Prostate gland (tissue), 2 donors: ENCODE measurements at regions not wholly inside any gene's neighbourhood (a gene's known extent, or its start where the extent isn't known, plus 50 kb on each side); places are given as distances from the start of the nearest gene placed in this dataset.

Source experiments
- CTCF ChIP-seq, 4 experiments: fragments of 200-600 bp in 2 of 4; fragments of 450-650 bp in 2 of 4; sonication (generic) in 2 of 4; IDR thresholded peaks; 1 replicate in 3 of 4; 2 replicates in 1 of 4; pipeline ENCODE4 v1.5.1; 2016 to 2019; ENCODE audit warnings: antibody characterized with exemption in 4 of 4, mild to moderate bottlenecking in 2 of 4, moderate library complexity in 2 of 4
- POLR2A ChIP-seq: fragments of 450-650 bp; IDR thresholded peaks from one replicate; pipeline ENCODE4 v1.6.1; 2016; ENCODE audit warnings: antibody characterized with exemption, mild to moderate bottlenecking
- POLR2AphosphoS5 ChIP-seq: sonication (generic); formaldehyde crosslinking; IDR thresholded peaks from one replicate; pipeline ENCODE4 v1.6.1; 2017; ENCODE audit warnings: antibody characterized with exemption

- TF ChIP-seq CTCF (IDR thresholded peaks at IDR 0.05) = no peak
- TF ChIP-seq POLR2AphosphoS5 = no peak
- TF ChIP-seq POLR2A = no peak
Observed at GRCh38 chr6:98124171-98124570, 710.2 kb upstream of the POU3F2 start.
